ENCODE measurements at regions not wholly inside any gene's neighbourhood (a gene's known extent, or its start where the extent isn't known, plus 50 kb on each side); places are given as distances from the start of the nearest gene placed in this dataset.

- TF ChIP-seq CTCF (conservative IDR thresholded peaks at IDR 0.05) (no peak), ZFX (IDR thresholded peaks at IDR 0.05) (no peak)
Measured at GRCh38 chr4:119832776-119833175, 204.2 kb upstream of the PDE5A start.
